HG02981 (cell line): ENCODE measurements at regions not wholly inside any gene's neighbourhood (a gene's known extent, or its start where the extent isn't known, plus 50 kb on each side); places are given as distances from the start of the nearest gene placed in this dataset.
"Not testable (repeated sequence)": the region's sequence is repeated elsewhere in the genome, so short reads cannot be mapped to it uniquely, and the experiment has no call there.

Experiments used
- ATAC-seq: cut with Tn5 transposase; IDR thresholded peaks from one replicate; pipeline ENCODE4 v1.9.1; 2021; ENCODE audit warnings: mild to moderate bottlenecking, moderate library complexity; ENCODE audit not compliant: unreplicated experiment

- ATAC-seq = no peak
Measured at GRCh38 chr10:123269675-123270074, 115.5 kb downstream of the BUB3 start.

- ATAC-seq = no peak
Measured at GRCh38 chr10:123270221-123270620, 116.0 kb downstream of the BUB3 start.

GRCh38 chr10:123270806-123271205, 116.6 kb downstream of the BUB3 start:
- no peak for ATAC-seq

GRCh38 chr10:123272171-123272570, 118.0 kb downstream of the BUB3 start:
- ATAC-seq = no peak

- no peak for ATAC-seq
Measured at GRCh38 chr10:123274306-123275135, 120.3 kb downstream of the BUB3 start.

- no peak for ATAC-seq
Measured at GRCh38 chr10:123275136-123275564, 120.9 kb downstream of the BUB3 start.

GRCh38 chr10:123278445-123278844, 124.2 kb downstream of the BUB3 start:
- ATAC-seq = no peak

GRCh38 chr10:123283371-123283770, 129.2 kb downstream of the BUB3 start:
- ATAC-seq = not testable (repeated sequence)

GRCh38 chr10:123284022-123284421, 129.8 kb downstream of the BUB3 start:
- no peak for ATAC-seq

- no peak for ATAC-seq
Measured at GRCh38 chr10:123287594-123288247, 133.5 kb downstream of the BUB3 start.

- no peak for ATAC-seq
Measured at GRCh38 chr10:123289432-123289831, 135.2 kb downstream of the BUB3 start.

GRCh38 chr10:123294109-123294508, 139.9 kb downstream of the BUB3 start:
- ATAC-seq = no peak

- no peak for ATAC-seq
Measured at GRCh38 chr10:123294886-123295285, 140.7 kb downstream of the BUB3 start.

- no peak for ATAC-seq
Measured at GRCh38 chr10:123295644-123296043, 141.4 kb downstream of the BUB3 start.

GRCh38 chr10:123297175-123297574, 143.0 kb downstream of the BUB3 start:
- no peak for ATAC-seq

- ATAC-seq = no peak
Measured at GRCh38 chr10:123298583-123298982, 144.4 kb downstream of the BUB3 start.

GRCh38 chr10:123299598-123299997, 145.4 kb downstream of the BUB3 start:
- ATAC-seq = no peak

- no peak for ATAC-seq
Measured at GRCh38 chr10:123301077-123301857, 147.1 kb downstream of the BUB3 start.

- ATAC-seq = no peak
Measured at GRCh38 chr10:123303581-123304337, 149.6 kb downstream of the BUB3 start.

GRCh38 chr10:123305671-123306070, 151.5 kb downstream of the BUB3 start:
- no peak for ATAC-seq

GRCh38 chr10:123306290-123306689, 152.1 kb downstream of the BUB3 start:
- ATAC-seq = no peak
